ENCODE measurements at regions not wholly inside any gene's neighbourhood (a gene's known extent, or its start where the extent isn't known, plus 50 kb on each side); places are given as distances from the start of the nearest gene placed in this dataset.

DNA sequence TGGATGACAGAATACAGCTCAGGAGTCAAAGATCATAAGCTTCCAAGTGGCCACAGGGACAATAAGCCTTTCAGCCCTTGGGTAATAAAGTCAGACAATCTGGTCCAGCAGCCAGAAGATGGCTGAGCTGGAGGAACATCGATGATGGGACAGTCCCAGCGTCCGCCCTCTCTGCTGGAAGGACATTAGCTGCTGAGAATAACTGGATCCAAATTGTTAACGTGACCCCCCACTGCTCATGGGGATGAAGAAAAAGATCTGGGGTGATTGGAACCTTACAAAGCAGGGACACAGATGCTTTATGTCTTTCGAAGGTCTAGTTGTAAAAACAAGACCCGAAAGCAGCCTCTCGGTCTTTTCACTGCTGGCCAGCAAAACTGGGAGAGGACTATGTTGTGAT is 71.0 kb downstream of the IGLL5 start:
- BruUV-seq (replicated peaks), result no TSS peak
- POLR2A ChIA-PET, result interaction anchor here (0.9 kb wide), 1 partner anchor 173 kb away, joined by 3 read pairs; no protein-coding TSS in a partner anchor
- H3K4me3 Mint-ChIP-seq (ENCODE audit: unreplicated experiment), result no peak overlapping the region
- intact Hi-C loops (cut with micrococcal nuclease), result loop anchor here (1.0 to 10.0 kb wide), 7 partner anchors 170 to 580 kb away; no protein-coding TSS in a partner anchor
- TF ChIP-seq, protein P1, sequence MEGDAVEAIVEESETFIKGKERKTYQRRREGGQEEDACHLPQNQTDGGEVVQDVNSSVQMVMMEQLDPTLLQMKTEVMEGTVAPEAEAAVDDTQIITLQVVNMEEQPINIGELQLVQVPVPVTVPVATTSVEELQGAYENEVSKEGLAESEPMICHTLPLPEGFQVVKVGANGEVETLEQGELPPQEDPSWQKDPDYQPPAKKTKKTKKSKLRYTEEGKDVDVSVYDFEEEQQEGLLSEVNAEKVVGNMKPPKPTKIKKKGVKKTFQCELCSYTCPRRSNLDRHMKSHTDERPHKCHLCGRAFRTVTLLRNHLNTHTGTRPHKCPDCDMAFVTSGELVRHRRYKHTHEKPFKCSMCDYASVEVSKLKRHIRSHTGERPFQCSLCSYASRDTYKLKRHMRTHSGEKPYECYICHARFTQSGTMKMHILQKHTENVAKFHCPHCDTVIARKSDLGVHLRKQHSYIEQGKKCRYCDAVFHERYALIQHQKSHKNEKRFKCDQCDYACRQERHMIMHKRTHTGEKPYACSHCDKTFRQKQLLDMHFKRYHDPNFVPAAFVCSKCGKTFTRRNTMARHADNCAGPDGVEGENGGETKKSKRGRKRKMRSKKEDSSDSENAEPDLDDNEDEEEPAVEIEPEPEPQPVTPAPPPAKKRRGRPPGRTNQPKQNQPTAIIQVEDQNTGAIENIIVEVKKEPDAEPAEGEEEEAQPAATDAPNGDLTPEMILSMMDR (IDR thresholded peaks at IDR 0.05; ENCODE audit: unreplicated experiment), result no peak
- H3K27me3 Mint-ChIP-seq (ENCODE audit: insufficient read depth, unreplicated experiment), result peaks cover 33% of the 10 kb centered on the region
- peaks cover 15% of the 10 kb centered on the region for H3K9me3 Mint-ChIP-seq (ENCODE audit: unreplicated experiment)
- H3K4me1 Mint-ChIP-seq (ENCODE audit: insufficient read depth, unreplicated experiment), result no peaks in the 10 kb centered on the region
- CTCF ChIA-PET, result interaction anchor here (0.6 to 8.1 kb wide), 50 partner anchors 10 to 930 kb away, joined by 3 to 160 read pairs (median 4); partner anchors contain the start of genes RAB36 and RSPH14
- H3K36me3 Mint-ChIP-seq (ENCODE audit: insufficient read depth, unreplicated experiment), result no peaks in the 10 kb centered on the region
- no peak for DNase-seq (ENCODE audit: unreplicated experiment)
- no peak overlapping the region for H3K27ac Mint-ChIP-seq (ENCODE audit: low read depth, unreplicated experiment)

GRCh38 chr22:22959147-22959827 is 71.7 kb downstream of the IGLL5 start:
- TF ChIP-seq, protein P1 (IDR thresholded peaks at IDR 0.05; ENCODE audit: unreplicated experiment), result peak; percentile 96
- H3K27me3 Mint-ChIP-seq (ENCODE audit: insufficient read depth, unreplicated experiment), result peaks cover 33% of the 10 kb centered on the region
- H3K9me3 Mint-ChIP-seq (ENCODE audit: unreplicated experiment), result peaks cover 15% of the 10 kb centered on the region
- ChIA-PET POLR2A (interaction anchor here (0.9 to 1.1 kb wide), 2 partner anchors 168 to 172 kb away, joined by 3 to 4 read pairs; no protein-coding TSS in a partner anchor), CTCF (interaction anchor here (0.6 to 8.1 kb wide), 68 partner anchors 9 to 996 kb away, joined by 3 to 160 read pairs (median 4); partner anchors contain the start of genes RAB36, RSPH14 and ZNF280A)
- no peak overlapping the region for H3K27ac Mint-ChIP-seq (ENCODE audit: low read depth, unreplicated experiment)
- intact Hi-C loops (cut with micrococcal nuclease), result loop anchor here (1.0 to 10.0 kb wide), 7 partner anchors 169 to 580 kb away; no protein-coding TSS in a partner anchor
- peak; percentile 85 for DNase-seq (ENCODE audit: unreplicated experiment)
- H3K4me3 Mint-ChIP-seq (ENCODE audit: unreplicated experiment), result no peak overlapping the region
- no peaks in the 10 kb centered on the region for H3K36me3 Mint-ChIP-seq (ENCODE audit: insufficient read depth, unreplicated experiment)
- BruUV-seq (replicated peaks), result no TSS peak
- H3K4me1 Mint-ChIP-seq (ENCODE audit: insufficient read depth, unreplicated experiment), result no peaks in the 10 kb centered on the region

DNA sequence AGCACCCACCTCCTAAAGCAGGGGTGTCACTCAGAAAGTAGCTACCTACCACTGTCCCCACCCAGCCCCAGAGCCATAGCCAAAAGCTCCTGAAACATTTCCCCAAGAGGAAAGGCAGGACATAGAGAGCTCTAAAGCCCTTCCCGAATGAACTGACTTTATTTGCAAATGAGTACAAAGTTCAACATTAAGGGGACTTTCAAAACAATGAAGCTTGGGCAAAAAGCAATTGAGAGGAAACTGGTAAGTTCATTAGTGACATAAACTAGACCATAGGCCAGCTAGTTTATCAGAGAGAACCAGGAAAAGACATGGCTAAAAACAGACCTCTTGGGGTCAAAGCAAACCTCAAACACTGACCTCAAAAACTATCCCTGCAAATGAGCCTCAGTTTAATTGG is 72.7 kb downstream of the IGLL5 start:
- Mint-ChIP-seq H3K27ac (ENCODE audit: low read depth, unreplicated experiment) (no peak overlapping the region), H3K36me3 (ENCODE audit: insufficient read depth, unreplicated experiment) (no peaks in the 10 kb centered on the region), H3K9me3 (ENCODE audit: unreplicated experiment) (peaks cover 15% of the 10 kb centered on the region), H3K4me1 (ENCODE audit: insufficient read depth, unreplicated experiment) (no peaks in the 10 kb centered on the region), H3K27me3 (ENCODE audit: insufficient read depth, unreplicated experiment) (peaks cover 33% of the 10 kb centered on the region), H3K4me3 (ENCODE audit: unreplicated experiment) (no peak overlapping the region)
- BruUV-seq (replicated peaks), result no TSS peak
- TF ChIP-seq, protein P1 (IDR thresholded peaks at IDR 0.05; ENCODE audit: unreplicated experiment), result no peak
- POLR2A ChIA-PET, result interaction anchor here (0.5 to 0.9 kb wide), 4 partner anchors 166 to 569 kb away, joined by 3 to 4 read pairs (median 3); no protein-coding TSS in a partner anchor
- CTCF ChIA-PET, result interaction anchor here (0.5 to 8.1 kb wide), 37 partner anchors 8 to 995 kb away, joined by 3 to 160 read pairs (median 4); partner anchors contain the start of gene RSPH14
- DNase-seq (ENCODE audit: unreplicated experiment), result no peak
- intact Hi-C loops (cut with micrococcal nuclease), result no loop called here

DNA sequence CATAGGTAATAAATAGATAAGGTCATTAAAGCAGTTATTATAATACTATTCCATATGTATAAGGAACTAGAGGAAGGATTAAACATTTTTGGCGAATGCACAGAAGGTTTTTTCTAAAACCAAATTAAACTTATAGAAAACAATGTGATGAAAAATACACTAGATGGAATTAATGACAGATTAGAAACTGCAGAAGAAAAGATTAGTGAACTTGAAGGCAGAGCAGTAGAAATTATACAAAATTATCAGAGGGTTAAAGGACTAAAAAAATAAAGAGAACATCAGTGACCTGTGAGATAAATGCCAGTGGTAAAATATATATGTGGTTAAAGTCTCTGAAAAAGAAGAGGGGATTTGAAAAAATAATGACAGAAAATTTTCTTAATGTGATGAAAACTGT is 74.0 kb downstream of the IGLL5 start:
- CTCF ChIA-PET, result interaction anchor here (0.9 to 6.7 kb wide), 4 partner anchors 20 to 426 kb away, joined by 3 to 160 read pairs (median 35); no protein-coding TSS in a partner anchor
- peaks cover 15% of the 10 kb centered on the region for H3K9me3 Mint-ChIP-seq (ENCODE audit: unreplicated experiment)
- no peak overlapping the region for H3K4me3 Mint-ChIP-seq (ENCODE audit: unreplicated experiment)
- POLR2A ChIA-PET, result no interaction called here
- no peaks in the 10 kb centered on the region for H3K36me3 Mint-ChIP-seq (ENCODE audit: insufficient read depth, unreplicated experiment)
- TF ChIP-seq, protein P1 (IDR thresholded peaks at IDR 0.05; ENCODE audit: unreplicated experiment), result no peak
- intact Hi-C loops (cut with micrococcal nuclease), result no loop called here
- no peak for DNase-seq (ENCODE audit: unreplicated experiment)
- no peak overlapping the region for H3K27ac Mint-ChIP-seq (ENCODE audit: low read depth, unreplicated experiment)
- H3K27me3 Mint-ChIP-seq (ENCODE audit: insufficient read depth, unreplicated experiment), result peaks cover 43% of the 10 kb centered on the region
- no peaks in the 10 kb centered on the region for H3K4me1 Mint-ChIP-seq (ENCODE audit: insufficient read depth, unreplicated experiment)
- no TSS peak for BruUV-seq (replicated peaks)
